Naive thymus-derived CD8-positive, alpha-beta T cell (primary cell): ENCODE measurements at regions not wholly inside any gene's neighbourhood (a gene's known extent, or its start where the extent isn't known, plus 50 kb on each side); places are given as distances from the start of the nearest gene placed in this dataset.

Experiments used
- ATAC-seq, 2 donors: fragments of 150-1000 bp; cut with Tn5 transposase in 1 of 2; sonication (Bioruptor Pico), chemical (Tn5 transposase) in 1 of 2; 1 replicate in 1 of 2; 2 replicates in 1 of 2; pipeline ENCODE4 v1.10.0; 2021; ENCODE audit warnings: mild to moderate bottlenecking in 2 of 2, moderate library complexity in 2 of 2
- POLR2A ChIA-PET: fragments of 350-600 bp; sonication (Branson Sonifier 250); formaldehyde crosslinking; loops from one replicate; lab custom pipeline; 2021; ENCODE audit warnings: antibody characterized with exemption; lab: Charles Lee
- DNase-seq, 10 donors: peaks; one replicate each; pipeline versions ENCODE4 v3.0.0 to v3.0.0-alpha.2; 2020 to 2022
- H3K27ac Mint-ChIP-seq, 10 donors: one replicate each; pipeline ENCODE4 v1.8.0; 2020 to 2022; ENCODE audit warnings: mild to moderate bottlenecking in 10 of 10, mixed read lengths in 10 of 10, moderate library complexity in 4 of 10, inconsistent platforms in 1 of 10
- H3K27me3 Mint-ChIP-seq, 5 donors: one replicate each; pipeline ENCODE4 v1.8.0; 2021 to 2022; ENCODE audit warnings: mixed read lengths in 5 of 5
- H3K36me3 Mint-ChIP-seq, 3 donors: one replicate each; pipeline ENCODE4 v1.8.0; 2020 to 2022; ENCODE audit warnings: mixed read lengths in 3 of 3, mild to moderate bottlenecking in 2 of 3, inconsistent platforms in 1 of 3
- H3K4me1 Mint-ChIP-seq, 4 donors: one replicate each; pipeline ENCODE4 v1.8.0; 2021 to 2022; ENCODE audit warnings: mixed read lengths in 4 of 4
- H3K4me3 Mint-ChIP-seq, 10 donors: one replicate each; pipeline ENCODE4 v1.8.0; 2020 to 2022; ENCODE audit warnings: mild to moderate bottlenecking in 10 of 10, mixed read lengths in 10 of 10, moderate library complexity in 6 of 10, inconsistent platforms in 1 of 10
- H3K9me3 Mint-ChIP-seq, 9 donors: one replicate each; pipeline ENCODE4 v1.8.0; 2020 to 2022; ENCODE audit warnings: mixed read lengths in 9 of 9, mild to moderate bottlenecking in 3 of 9, inconsistent platforms in 1 of 9, moderate library complexity in 1 of 9

DNA sequence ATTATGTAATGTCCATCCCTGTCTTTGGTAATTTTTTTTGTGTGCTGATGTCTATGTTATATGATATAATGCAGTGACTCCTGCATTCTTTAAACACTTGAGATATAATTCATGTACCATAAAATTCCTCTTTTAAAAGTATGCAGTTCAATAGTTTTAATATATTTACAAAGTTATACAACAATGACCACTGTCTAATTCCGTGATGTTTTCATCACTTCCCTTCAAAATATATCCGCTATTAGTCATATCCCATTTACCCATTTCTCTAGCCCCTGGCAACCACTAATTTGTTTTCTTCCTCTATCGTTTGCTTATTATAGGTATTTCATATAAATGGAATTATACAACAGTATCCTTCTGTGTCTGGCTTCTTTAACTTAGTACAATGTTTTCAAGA, 64.9 kb upstream of the SUCLG2 start:
- DNase-seq, result no peak
- Mint-ChIP-seq H3K4me3 (no peak overlapping the region), H3K36me3 (peaks cover 3 to 34% (median 15%) of the 10 kb centered on the region in 3 donors), H3K9me3 (peaks cover 0 to 28% (median 10%) of the 10 kb centered on the region in 9 donors), H3K4me1 (peaks cover 0 to 9% (median 8%) of the 10 kb centered on the region in 4 donors), H3K27me3 (no peaks in the 10 kb centered on the region), H3K27ac (peak overlapping the region in 2 of 10 donors; percentile 12 to 24)
- no peak for ATAC-seq
- POLR2A ChIA-PET, result no interaction called here

GRCh38 chr3:67715971-67716370, 61.6 kb upstream of the SUCLG2 start:
- peaks cover 0 to 16% (median 0%) of the 10 kb centered on the region in 3 donors for H3K36me3 Mint-ChIP-seq
- no peak overlapping the region for H3K4me3 Mint-ChIP-seq
- H3K27me3 Mint-ChIP-seq, result no peaks in the 10 kb centered on the region
- POLR2A ChIA-PET, result interaction anchor here (0.9 kb wide), 1 partner anchor 12 kb away, joined by 3 read pairs; no protein-coding TSS in a partner anchor
- DNase-seq, result no peak
- H3K9me3 Mint-ChIP-seq, result peaks cover 0 to 6% (median 1%) of the 10 kb centered on the region in 9 donors
- ATAC-seq, result no peak
- H3K4me1 Mint-ChIP-seq, result peaks cover 4 to 19% (median 14%) of the 10 kb centered on the region in 4 donors
- no peak overlapping the region for H3K27ac Mint-ChIP-seq

GRCh38 chr3:67713764-67714469, 59.5 kb upstream of the SUCLG2 start:
- ATAC-seq, result no peak
- H3K9me3 Mint-ChIP-seq, result no peaks in the 10 kb centered on the region
- POLR2A ChIA-PET, result interaction anchor here (0.7 kb wide), 2 partner anchors 50 to 389 kb away, joined by 3 read pairs; no protein-coding TSS in a partner anchor
- peak overlapping the region in 1 of 10 donors; percentile 30 for H3K4me3 Mint-ChIP-seq
- H3K4me1 Mint-ChIP-seq, result peaks cover 4 to 20% (median 14%) of the 10 kb centered on the region in 4 donors
- peaks cover 0 to 14% (median 0%) of the 10 kb centered on the region in 3 donors for H3K36me3 Mint-ChIP-seq
- DNase-seq, result peak in 1 of 10 donors; percentile 3
- H3K27ac Mint-ChIP-seq, result peak overlapping the region in 5 of 10 donors; percentile 11 to 75 (median 41)
- peaks cover 0 to 4% (median 0%) of the 10 kb centered on the region in 5 donors for H3K27me3 Mint-ChIP-seq

DNA sequence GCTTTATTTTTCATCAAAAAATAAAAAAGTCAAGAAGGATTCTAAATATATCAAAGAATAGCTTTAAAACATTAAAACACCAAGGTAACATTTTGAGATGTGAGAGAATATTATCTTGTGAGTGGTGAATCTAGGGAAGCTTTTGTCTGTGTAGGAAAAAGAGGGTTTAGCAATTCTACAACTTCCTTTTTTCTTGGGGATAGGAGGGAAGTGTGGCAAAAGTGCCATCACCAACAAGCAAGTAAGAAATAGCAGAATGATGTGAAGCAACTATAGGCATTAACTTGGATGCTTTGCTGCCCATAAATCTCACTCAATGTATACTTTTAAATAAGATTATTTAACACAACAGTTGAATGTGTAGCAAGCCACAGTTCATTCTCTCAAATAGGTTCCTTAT, 57.8 kb upstream of the SUCLG2 start:
- DNase-seq (no peak), ATAC-seq (no peak)
- Mint-ChIP-seq H3K4me3 (no peak overlapping the region), H3K27me3 (peaks cover 0 to 4% (median 0%) of the 10 kb centered on the region in 5 donors), H3K9me3 (no peaks in the 10 kb centered on the region), H3K36me3 (peaks cover 0 to 4% (median 0%) of the 10 kb centered on the region in 3 donors), H3K27ac (no peak overlapping the region), H3K4me1 (peaks cover 4 to 19% (median 12%) of the 10 kb centered on the region in 4 donors)
- POLR2A ChIA-PET, result interaction anchor here (0.6 kb wide), 1 partner anchor 1379 kb away, joined by 7 read pairs; no protein-coding TSS in a partner anchor

GRCh38 chr3:67710396-67710795, 56.0 kb upstream of the SUCLG2 start:
- POLR2A ChIA-PET, result interaction anchor here (1.4 kb wide), 2 partner anchors 12 to 55 kb away, joined by 3 read pairs; no protein-coding TSS in a partner anchor
- H3K4me3 Mint-ChIP-seq, result no peak overlapping the region
- DNase-seq (no peak), ATAC-seq (no peak)
- H3K27ac Mint-ChIP-seq, result no peak overlapping the region
- H3K27me3 Mint-ChIP-seq, result peaks cover 0 to 4% (median 0%) of the 10 kb centered on the region in 5 donors
- H3K9me3 Mint-ChIP-seq, result no peaks in the 10 kb centered on the region
- H3K4me1 Mint-ChIP-seq, result peaks cover 10 to 30% (median 19%) of the 10 kb centered on the region in 4 donors
- peaks cover 0 to 4% (median 0%) of the 10 kb centered on the region in 3 donors for H3K36me3 Mint-ChIP-seq

DNA sequence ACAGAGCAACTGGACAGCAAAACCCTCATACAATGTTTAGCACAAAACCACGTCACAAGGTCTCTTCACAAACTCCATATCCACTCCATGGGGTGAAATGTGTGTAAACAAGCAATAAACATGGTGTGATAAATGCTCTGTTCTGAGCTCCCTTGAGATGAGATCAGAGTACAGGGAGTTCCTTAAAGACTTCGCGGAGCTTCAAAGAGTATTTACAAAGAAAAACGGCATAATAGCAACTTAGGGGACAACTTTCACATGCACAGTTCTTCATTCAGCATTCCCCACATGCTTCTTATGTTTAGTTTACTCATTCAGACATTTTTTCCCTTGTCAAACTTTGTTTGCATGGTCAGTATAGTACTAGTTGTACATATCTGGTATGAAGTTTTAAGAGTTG, 52.5 kb upstream of the SUCLG2 start:
- POLR2A ChIA-PET, result no interaction called here
- Mint-ChIP-seq H3K27me3 (peaks cover 0 to 4% (median 0%) of the 10 kb centered on the region in 5 donors), H3K9me3 (no peaks in the 10 kb centered on the region), H3K4me3 (no peak overlapping the region), H3K27ac (peak overlapping the region in 1 of 10 donors; percentile 46), H3K4me1 (peaks cover 8 to 19% (median 15%) of the 10 kb centered on the region in 4 donors), H3K36me3 (peaks cover 0 to 4% (median 0%) of the 10 kb centered on the region in 3 donors)
- ATAC-seq (no peak), DNase-seq (no peak)

- Mint-ChIP-seq H3K4me1 (peaks cover 10 to 18% (median 15%) of the 10 kb centered on the region in 4 donors), H3K9me3 (no peaks in the 10 kb centered on the region), H3K36me3 (peaks cover 0 to 4% (median 0%) of the 10 kb centered on the region in 3 donors), H3K27me3 (no peaks in the 10 kb centered on the region), H3K27ac (peak overlapping the region in 3 of 10 donors; percentile 23 to 57 (median 48)), H3K4me3 (no peak overlapping the region)
- peak in 4 of 10 donors; percentile 7 to 19 (median 12) for DNase-seq
- POLR2A ChIA-PET, result interaction anchor here (0.6 kb wide), 1 partner anchor 321 kb away, joined by 3 read pairs; no protein-coding TSS in a partner anchor
- peak in 1 of 2 donors; percentile 46 for ATAC-seq
Observed at GRCh38 chr3:67704322-67704721, 49.9 kb upstream of the SUCLG2 start.
